Prostate gland (tissue), 2 donors: ENCODE measurements at regions not wholly inside any gene's neighbourhood (a gene's known extent, or its start where the extent isn't known, plus 50 kb on each side); places are given as distances from the start of the nearest gene placed in this dataset.

ENCODE experiments used
- CTCF ChIP-seq, 4 experiments: fragments of 200-600 bp in 2 of 4; fragments of 450-650 bp in 2 of 4; sonication (generic) in 2 of 4; IDR thresholded peaks; 1 replicate in 3 of 4; 2 replicates in 1 of 4; pipeline ENCODE4 v1.5.1; 2016 to 2019; ENCODE audit warnings: antibody characterized with exemption in 4 of 4, mild to moderate bottlenecking in 2 of 4, moderate library complexity in 2 of 4
- POLR2A ChIP-seq: fragments of 450-650 bp; IDR thresholded peaks from one replicate; pipeline ENCODE4 v1.6.1; 2016; ENCODE audit warnings: antibody characterized with exemption, mild to moderate bottlenecking

DNA sequence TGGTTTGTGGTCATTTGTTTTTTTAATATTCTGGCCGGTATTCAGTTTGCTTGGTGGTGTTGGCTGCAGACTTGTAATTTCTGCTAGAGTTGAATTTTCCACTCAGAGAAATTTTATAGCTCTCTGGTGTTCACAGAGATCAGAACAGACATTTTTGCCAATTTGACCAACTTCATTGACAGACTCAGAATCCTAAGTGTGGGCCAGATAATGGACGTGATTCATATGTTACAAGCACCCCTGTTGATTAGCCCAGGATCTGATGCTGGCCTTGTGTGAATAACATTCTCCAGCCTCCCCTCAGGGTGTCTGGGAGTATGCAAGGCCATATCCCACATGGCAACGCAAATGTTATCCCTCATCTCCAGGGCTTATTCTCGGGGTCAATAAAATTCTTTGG, 283.8 kb downstream of the C7orf25 start:
- TF ChIP-seq POLR2A, result no peak
- TF ChIP-seq CTCF (IDR thresholded peaks at IDR 0.05), result no peak
